HTR-8/SVneo (cell line): ENCODE measurements at regions not wholly inside any gene's neighbourhood (a gene's known extent, or its start where the extent isn't known, plus 50 kb on each side); places are given as distances from the start of the nearest gene placed in this dataset.

Experiments
- DNase-seq: peaks from one replicate; pipeline ENCODE4 v3.0.0; 2011; ENCODE audit warnings: low spot score, mixed read lengths; ENCODE audit not compliant: insufficient read length
- FAIRE-seq: peaks from 2 replicates; lab custom pipeline; 2011; peaks lifted over from hg19 to GRCh38; lab: Jason Lieb, UNC

DNA sequence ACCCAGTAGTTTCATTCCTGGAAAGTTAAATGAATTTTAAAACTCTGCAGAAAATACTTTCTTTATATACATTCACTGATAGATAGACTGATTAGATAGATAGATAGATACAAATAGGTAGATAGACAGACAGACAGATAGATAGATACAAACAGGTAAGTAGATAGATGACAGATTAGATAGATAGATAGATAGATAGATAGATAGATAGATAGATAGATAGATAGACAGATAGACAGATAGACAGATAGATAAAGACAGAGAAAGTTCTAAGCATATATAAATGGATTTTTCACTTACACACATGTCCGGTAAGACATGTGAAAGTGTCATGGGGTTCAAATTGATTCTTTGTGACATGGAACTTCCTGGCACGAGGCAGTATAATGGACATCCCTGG lies 349.7 kb downstream of the CDK5RAP2 start:
- FAIRE-seq (no peak), DNase-seq (no peak)

DNA sequence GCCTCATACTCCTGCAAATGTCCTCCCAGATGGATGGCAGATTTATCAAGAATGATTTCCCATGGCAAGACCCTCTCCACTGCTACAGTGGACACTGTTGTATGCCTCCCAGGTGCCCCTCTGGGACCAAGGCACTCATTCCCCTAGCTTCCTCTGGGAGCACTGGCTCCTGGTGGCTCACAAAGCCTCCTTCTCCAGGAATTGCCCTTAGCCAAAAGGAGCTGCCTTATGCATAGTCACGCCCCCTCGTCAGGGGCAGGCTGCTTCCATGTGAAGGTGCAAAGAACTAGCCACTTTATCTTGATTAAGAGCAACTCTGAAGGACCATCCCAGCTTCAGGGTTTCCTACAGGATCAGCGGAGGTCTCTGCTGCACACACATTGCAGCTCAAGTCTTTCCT lies 358.1 kb downstream of the CDK5RAP2 start:
- FAIRE-seq (no peak), DNase-seq (no peak)

- DNase-seq (no peak), FAIRE-seq (no peak)
Measured at GRCh38 chr9:120214332-120214731, 365.6 kb downstream of the CDK5RAP2 start.

GRCh38 chr9:120212853-120213200 lies 367.1 kb downstream of the CDK5RAP2 start:
- FAIRE-seq (no peak), DNase-seq (no peak)

DNA sequence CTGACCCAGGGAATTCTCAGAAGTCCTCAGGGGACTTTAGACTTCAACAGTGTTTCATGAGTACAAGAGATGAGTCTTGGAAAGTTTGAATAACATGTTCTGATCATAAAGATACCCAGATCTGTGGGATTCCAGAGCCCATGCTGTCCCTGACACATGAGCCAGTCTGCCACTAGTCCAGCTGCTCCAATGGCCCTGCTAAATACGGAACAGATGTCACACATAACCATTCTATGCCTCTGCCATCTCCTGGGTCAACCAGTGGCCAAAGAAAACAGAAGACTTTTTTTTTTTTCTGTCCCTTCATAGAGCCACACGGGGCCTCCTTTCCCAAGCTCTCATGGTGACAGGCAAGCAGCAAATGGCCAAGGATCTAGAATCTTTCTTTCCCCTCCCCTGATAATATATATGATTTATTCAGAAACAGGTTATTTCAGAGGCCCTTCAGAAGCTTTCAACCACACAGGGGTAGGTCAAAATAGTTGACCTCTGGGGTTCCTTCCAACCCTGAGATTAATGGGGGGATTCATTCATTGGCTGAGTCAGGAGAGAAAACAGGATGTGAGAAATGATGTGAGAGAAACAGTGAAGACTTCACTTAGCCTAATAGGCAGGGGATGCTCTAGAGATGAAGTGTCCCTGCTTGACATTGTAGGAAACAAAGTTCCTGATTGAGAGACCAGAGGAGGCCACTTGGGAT lies 367.7 kb downstream of the CDK5RAP2 start:
- DNase-seq (no peak), FAIRE-seq (no peak)

DNA sequence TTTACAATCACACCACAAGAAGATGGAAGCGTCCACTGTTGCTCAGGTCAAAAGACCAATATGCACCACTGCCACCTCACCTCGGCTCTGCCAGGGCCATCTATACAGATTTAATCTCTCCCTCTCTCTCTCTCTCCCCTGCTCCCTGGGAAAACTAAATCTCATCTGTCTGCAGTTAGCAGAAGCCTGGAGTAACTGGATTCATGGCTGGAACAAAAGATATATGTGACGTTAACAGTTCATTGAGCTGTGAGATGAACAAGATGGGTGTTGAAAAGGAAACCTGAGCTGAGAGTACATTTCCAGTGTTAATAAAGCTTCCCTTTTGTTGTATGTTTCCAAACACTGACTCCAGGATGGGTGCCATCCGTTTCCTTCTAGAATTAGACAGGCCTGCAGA lies 369.7 kb downstream of the CDK5RAP2 start:
- DNase-seq (no peak), FAIRE-seq (no peak)

- DNase-seq (no peak), FAIRE-seq (no peak)
Measured at GRCh38 chr9:120202856-120203654, 376.9 kb downstream of the CDK5RAP2 start.

- DNase-seq (no peak), FAIRE-seq (no peak)
Measured at GRCh38 chr9:120198027-120198426, 381.9 kb downstream of the CDK5RAP2 start.

DNA sequence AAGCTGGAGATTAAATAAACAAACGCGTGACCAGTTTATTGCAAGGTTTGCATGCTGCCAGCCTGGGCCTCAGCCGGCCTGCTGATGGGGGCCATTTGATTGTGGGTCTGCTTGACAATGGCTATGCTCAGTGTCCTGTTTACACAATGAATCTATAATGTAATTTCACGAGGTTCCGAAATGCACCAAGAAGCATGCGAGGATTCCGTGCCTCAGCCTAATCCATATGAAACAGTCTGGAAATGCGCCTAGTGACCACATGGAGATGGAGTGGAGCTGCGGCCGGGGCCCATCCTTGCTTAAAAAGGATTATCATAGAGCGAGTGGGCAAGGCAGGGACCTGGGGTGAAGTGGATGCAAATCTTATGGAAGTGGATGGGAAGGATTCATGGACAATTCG lies 382.4 kb downstream of the CDK5RAP2 start:
- no peak for FAIRE-seq
- no peak for DNase-seq

DNA sequence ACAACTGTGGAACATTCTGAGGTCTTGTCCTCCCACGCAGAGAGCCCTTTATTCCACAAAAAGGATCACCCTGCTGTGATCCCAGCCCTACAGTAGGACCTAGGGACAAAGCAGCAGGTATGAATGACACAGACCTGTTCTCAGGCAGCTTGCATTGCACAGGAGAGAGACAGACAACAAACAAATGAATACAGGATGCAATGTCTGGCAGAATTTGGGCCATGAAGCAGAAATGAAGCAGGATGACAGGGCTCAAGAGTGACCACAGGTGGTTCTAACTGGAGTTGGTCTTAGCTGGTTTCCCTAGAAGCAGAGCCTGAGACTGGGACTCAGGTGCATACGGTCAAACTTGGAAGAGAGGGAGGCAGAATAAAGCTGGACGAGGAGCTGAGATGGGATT lies 388.8 kb downstream of the CDK5RAP2 start:
- FAIRE-seq (no peak), DNase-seq (no peak)

GRCh38 chr9:120187758-120188157 lies 392.2 kb downstream of the CDK5RAP2 start:
- DNase-seq = no peak
- no peak for FAIRE-seq

DNA sequence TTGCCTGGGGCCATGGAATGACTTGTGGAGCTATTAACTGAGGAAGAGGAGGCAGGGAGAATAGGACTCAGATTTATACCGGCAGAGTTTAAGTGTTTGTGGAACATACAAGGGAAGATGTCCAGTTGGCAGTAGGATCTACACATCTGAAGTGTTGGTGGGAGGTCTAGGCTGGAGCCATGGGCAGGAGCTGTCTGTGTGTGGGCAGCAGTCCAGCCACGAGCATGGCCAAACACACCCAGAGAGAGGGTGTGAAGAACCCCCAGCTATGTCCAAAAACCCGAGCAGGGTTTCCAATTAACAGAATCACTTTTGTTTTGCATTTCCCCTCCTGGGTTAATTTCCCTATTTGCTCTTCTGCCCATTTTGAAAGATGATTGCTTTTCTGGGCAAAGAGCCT lies 393.7 kb downstream of the CDK5RAP2 start:
- no peak for FAIRE-seq

DNA sequence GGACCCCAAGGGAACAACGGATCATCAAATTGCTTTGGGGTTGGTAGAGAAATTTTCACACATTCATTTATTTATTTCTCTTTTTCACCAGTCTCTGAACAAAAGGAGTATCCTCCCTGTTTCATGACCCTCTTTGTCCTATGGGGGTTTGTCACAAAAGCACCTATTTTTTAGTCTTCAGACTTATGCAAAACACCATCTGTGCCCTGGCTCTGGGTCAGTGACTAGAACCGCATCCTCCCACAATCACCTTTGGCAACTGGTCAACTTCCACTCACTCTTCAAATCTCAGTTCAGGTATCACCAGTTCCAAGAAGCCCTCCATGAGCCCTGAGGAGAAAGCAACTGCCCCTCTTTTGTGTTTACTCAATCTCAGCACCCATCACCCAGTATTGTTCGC lies 395.7 kb downstream of the CDK5RAP2 start:
- DNase-seq (no peak), FAIRE-seq (no peak)

More for the DNA sequence above, 393.7 kb downstream of the CDK5RAP2 start:
- DNase-seq = no peak

GRCh38 chr9:120183615-120184014 lies 396.4 kb downstream of the CDK5RAP2 start:
- FAIRE-seq = no peak
- no peak for DNase-seq

GRCh38 chr9:120182011-120182410 lies 398.0 kb downstream of the CDK5RAP2 start:
- FAIRE-seq (no peak), DNase-seq (no peak)

DNA sequence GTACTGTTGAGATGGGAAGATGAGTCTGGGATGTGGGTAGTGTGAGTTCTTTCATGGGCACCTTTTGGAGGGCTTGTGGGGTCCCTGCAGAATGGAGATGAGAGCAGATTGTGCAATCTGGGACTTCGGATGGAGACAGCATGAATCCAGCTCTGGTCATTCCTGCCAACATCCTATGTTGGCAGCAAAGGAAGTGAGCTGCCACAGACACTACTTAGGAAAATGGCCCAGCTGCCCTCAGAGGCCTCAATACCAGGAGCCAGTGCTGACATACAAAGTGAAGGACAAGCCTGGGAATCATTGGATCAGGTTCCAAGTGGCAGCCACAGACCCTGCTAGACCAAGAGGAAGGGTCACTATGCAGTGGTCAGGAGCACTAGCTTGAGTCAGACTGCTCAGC lies 402.8 kb downstream of the CDK5RAP2 start:
- DNase-seq (no peak), FAIRE-seq (no peak)

DNA sequence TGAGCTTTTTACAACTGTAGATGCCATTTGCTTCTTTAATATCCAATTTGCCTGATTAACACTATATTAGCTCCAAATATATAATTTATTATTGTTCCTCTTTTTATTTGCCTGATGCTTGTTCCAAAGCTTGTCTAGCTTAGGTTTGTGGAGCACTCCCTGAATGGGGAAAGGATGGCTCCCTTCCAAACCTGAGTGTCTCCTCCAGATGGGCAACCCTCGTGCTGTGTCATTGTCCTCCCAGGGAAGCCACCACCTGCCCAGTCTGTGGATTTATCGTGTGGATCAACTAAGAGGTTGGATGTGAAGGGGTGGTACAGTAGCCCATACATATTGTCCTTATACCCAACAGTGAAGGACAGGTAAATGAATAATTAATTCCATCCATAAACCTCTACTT lies 404.9 kb downstream of the CDK5RAP2 start:
- DNase-seq (no peak), FAIRE-seq (no peak)

GRCh38 chr9:120161776-120162175 lies 418.2 kb downstream of the CDK5RAP2 start:
- DNase-seq (no peak), FAIRE-seq (no peak)

DNA sequence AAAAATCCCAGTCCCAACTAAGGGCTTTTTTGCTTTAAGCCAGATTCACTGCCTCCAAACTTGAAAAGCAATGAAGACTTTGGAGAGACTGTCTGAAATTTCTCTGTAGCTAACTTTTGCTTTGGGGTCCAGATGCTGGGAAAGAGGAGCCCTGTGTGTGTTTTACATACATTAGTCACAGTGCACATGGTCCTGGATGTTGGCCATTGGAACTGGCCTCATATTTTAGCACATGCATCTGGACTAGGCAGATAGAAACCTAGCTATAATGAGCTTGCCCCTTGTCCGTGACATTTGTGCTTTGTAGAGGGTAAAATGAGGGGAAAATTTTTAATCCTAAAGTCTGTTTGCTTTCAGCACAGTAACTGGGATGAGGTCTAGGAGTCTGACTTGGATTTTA lies 421.7 kb downstream of the CDK5RAP2 start:
- no peak for DNase-seq
- FAIRE-seq = no peak

DNA sequence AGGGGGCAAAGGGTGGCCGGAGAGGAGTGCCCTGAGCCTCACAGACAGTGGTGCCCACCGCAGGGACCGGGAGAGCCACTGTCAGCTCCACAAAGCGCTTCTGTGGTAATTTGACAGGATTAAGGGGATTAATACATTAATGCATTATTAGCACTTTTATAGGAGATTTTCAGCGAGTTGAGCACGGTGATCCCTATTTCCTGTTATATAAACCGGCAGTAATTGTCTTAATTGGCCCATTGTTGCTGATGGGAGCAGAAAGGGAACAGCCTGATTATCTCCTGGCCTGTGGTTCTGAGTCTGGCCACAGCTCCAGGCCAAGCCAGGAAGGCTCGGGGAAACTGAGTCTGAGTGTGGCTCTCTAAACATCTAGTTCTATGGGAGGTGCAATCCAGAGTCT lies 423.6 kb downstream of the CDK5RAP2 start:
- FAIRE-seq = no peak

DNA sequence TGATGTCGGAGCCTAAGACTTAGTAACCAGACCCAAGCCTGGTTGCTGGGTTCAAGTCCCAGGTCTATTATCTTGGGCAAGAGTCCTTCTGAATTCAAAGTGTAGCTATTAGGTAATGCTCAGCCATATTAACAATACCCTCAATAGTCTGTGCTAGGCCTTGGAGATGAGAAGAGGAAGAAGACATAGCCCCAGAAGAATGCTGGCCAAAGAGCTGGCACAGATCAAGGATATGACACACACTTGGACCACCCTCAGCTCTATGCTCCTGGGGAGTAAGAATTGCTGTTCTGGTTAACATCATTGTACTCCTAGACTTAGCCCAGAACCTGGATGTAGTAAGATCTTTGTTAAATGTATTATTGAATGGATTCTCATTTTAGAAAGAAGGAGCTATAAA lies 426.7 kb downstream of the CDK5RAP2 start:
- DNase-seq (no peak), FAIRE-seq (no peak)

More for the DNA sequence above, 423.6 kb downstream of the CDK5RAP2 start:
- DNase-seq = no peak

DNA sequence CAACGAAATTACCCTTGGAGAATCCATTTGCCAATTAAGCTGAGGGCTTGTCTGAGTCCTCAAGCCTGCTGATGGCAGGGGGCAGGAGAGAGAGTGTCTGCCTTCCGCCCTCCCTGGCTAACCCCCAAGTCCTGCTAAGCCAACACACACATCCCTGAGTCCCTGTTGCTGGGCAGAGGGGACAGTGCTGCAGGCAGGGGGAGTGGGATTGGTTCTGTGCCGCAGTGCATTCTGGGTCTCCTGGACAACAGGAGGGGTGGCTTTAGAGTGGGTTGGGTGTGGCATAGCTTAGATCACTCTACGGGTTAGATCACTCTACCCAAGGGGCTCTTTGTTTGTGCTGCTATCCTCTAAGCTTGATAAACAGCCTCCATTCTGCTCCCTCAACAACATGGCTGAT lies 427.7 kb downstream of the CDK5RAP2 start:
- FAIRE-seq = no peak

More for the DNA sequence above, 427.7 kb downstream of the CDK5RAP2 start:
- DNase-seq = no peak
